ENCODE measurements at regions not wholly inside any gene's neighbourhood (a gene's known extent, or its start where the extent isn't known, plus 50 kb on each side); places are given as distances from the start of the nearest gene placed in this dataset.

- no peak for TF ChIP-seq CTCF (IDR thresholded peaks at IDR 0.05)
- no peak for TF ChIP-seq POLR2AphosphoS5 (IDR thresholded peaks at IDR 0.05)
- no peak for TF ChIP-seq POLR2A (IDR thresholded peaks at IDR 0.05)
Observed at GRCh38 chr1:54477153-54477561, 70.9 kb upstream of the ACOT11 start.

Data from stomach (tissue), 4 donors.